GM12878 (cell line): ENCODE measurements at regions not wholly inside any gene's neighbourhood (a gene's known extent, or its start where the extent isn't known, plus 50 kb on each side); places are given as distances from the start of the nearest gene placed in this dataset.

Experiments used
- ATAC-seq: fragments of 200-7000 bp; cut with Tn5 transposase; 3 replicates; pipeline ENCODE4 v1.9.1; 2020; ENCODE audit warnings: mild to moderate bottlenecking, moderate library complexity
- BruUV-seq: library from RNA; stranded (reverse); fragments of 400-500 nt; replicated peaks from 2 replicates; lab custom pipeline; 2021; lab: Mats Ljungman, UMichigan
- CTCF ChIA-PET: fragments of 300-600 bp; sonication (Branson Sonifier 250); formaldehyde crosslinking; extraction: SDS; loops from one replicate; lab custom pipeline; 2021; ENCODE audit warnings: inconsistent platforms; lab: Yijun Ruan, JAX
- POLR2A ChIA-PET: fragments of 350-600 bp; formaldehyde crosslinking; extraction: SDS; loops from one replicate; lab custom pipeline; 2021; ENCODE audit warnings: inconsistent platforms; lab: Charles Lee
- RAD21 ChIA-PET: fragments of 300-600 bp; sonication (Branson Sonifier 250); formaldehyde crosslinking; loops from one replicate; lab custom pipeline; 2023; ENCODE audit warnings: antibody characterized with exemption; ENCODE audit not compliant: unreplicated experiment; lab: Charles Lee
- SMC1A ChIA-PET: fragments of 300-600 bp; sonication (Branson Sonifier 250); formaldehyde crosslinking; loops from one replicate; lab custom pipeline; 2023; ENCODE audit not compliant: unreplicated experiment, uncharacterized antibody; lab: Charles Lee
- DNase-seq: peaks from one replicate; pipeline ENCODE4 v3.0.0-alpha.2; 2011; ENCODE audit warnings: low read depth, low spot score
- FAIRE-seq: peaks from 3 replicates; lab custom pipeline; 2011; peaks lifted over from hg19 to GRCh38; lab: Jason Lieb, UNC
- H2AFZ ChIP-seq: 2 replicates; pipeline ENCODE4 v1.6.0; 2011; ENCODE audit warnings: low read depth, low read length, control low read depth; ENCODE audit not compliant: control insufficient read depth
- H3K27ac ChIP-seq: 2 replicates; pipeline ENCODE4 v1.5.1; 2011; ENCODE audit warnings: control low read depth; ENCODE audit not compliant: control insufficient read depth, insufficient read depth
- H3K27me3 ChIP-seq, 2 experiments: replicated peaks in 1 of 2; 2 replicates each; pipeline versions ENCODE4 v1.6.0 to v1.6.1; 2011; ENCODE audit warnings: low read length in 1 of 2; ENCODE audit not compliant: control insufficient read depth in 2 of 2, insufficient read depth in 2 of 2
- H3K36me3 ChIP-seq, 2 experiments: 2 replicates each; pipeline ENCODE4 v1.5.1; 2011; ENCODE audit warnings: low read length in 1 of 2; ENCODE audit not compliant: control insufficient read depth in 2 of 2, insufficient read depth in 2 of 2
- H3K4me1 ChIP-seq: 2 replicates; pipeline ENCODE4 v1.6.1; 2011; ENCODE audit warnings: mild to moderate bottlenecking, low read length, moderate library complexity, mixed read lengths; ENCODE audit not compliant: control insufficient read depth, insufficient read depth
- H3K4me2 ChIP-seq: 2 replicates; pipeline ENCODE4 v1.6.0; 2011; ENCODE audit warnings: control low read depth; ENCODE audit not compliant: control insufficient read depth, insufficient read depth
- H3K4me3 ChIP-seq: fragments of 200-600 bp; sonication (generic); 2 replicates; pipeline ENCODE4 v1.5.1; 2016
- H3K79me2 ChIP-seq: 2 replicates; pipeline ENCODE4 v1.6.0; 2011; ENCODE audit warnings: low read length; ENCODE audit not compliant: control insufficient read depth, insufficient read depth
- H3K9ac ChIP-seq: 2 replicates; pipeline ENCODE4 v1.8.0; 2011; ENCODE audit warnings: low read length, control low read depth, mixed read lengths; ENCODE audit not compliant: control insufficient read depth, insufficient read depth
- H3K9me3 ChIP-seq: replicated peaks from 3 replicates; pipeline ENCODE4 v1.5.1; 2011; ENCODE audit warnings: mild to moderate bottlenecking, low read length; ENCODE audit not compliant: control insufficient read depth, insufficient read depth
- H4K20me1 ChIP-seq: 2 replicates; pipeline ENCODE4 v1.6.0; 2011; ENCODE audit not compliant: control insufficient read depth, insufficient read depth
- CBX3 ChIP-seq: fragments of 200-600 bp; sonication (generic); IDR thresholded peaks from 2 replicates; pipeline ENCODE4 v1.6.1; 2016; ENCODE audit warnings: low read depth, borderline replicate concordance
- CHD2 ChIP-seq: IDR thresholded peaks from 2 replicates; pipeline ENCODE4 v1.6.1; 2011; ENCODE audit warnings: low read depth, low read length, improper control_type of control experiment, borderline replicate concordance
- PML ChIP-seq: IDR thresholded peaks from 2 replicates; pipeline ENCODE4 v1.6.1; 2012; ENCODE audit warnings: low read length, inconsistent platforms
- SKIL ChIP-seq: fragments of 450-650 bp; IDR thresholded peaks from 2 replicates; pipeline ENCODE4 v1.6.1; 2017; ENCODE audit warnings: mild to moderate bottlenecking, low read depth, inconsistent platforms; ENCODE audit not compliant: poor library complexity, severe bottlenecking
- ZNF207 ChIP-seq: fragments of 450-650 bp; IDR thresholded peaks from 2 replicates; pipeline ENCODE4 v1.6.1; 2014; ENCODE audit warnings: antibody characterized with exemption, mild to moderate bottlenecking, borderline replicate concordance
- WGBS: methylation state at CpG from one replicate; pipeline ENCODE4 v1.1.6; 2016; ENCODE audit warnings: low lambda C conversion rate; ENCODE audit not compliant: insufficient replicate concordance, insufficient coverage; ENCODE audit errors: missing lambda C conversion rate; 5-methylcytosine and 5-hydroxymethylcytosine counted together
- in situ Hi-C: fragments of 300-500 bp; cut with MboI; formaldehyde crosslinking; loops from 9 replicates; pipeline ENCODE4 v1.14.3; 2018; ENCODE audit warnings: mixed read lengths
- intact Hi-C: fragments of 100-400 bp; cut with micrococcal nuclease; formaldehyde crosslinking; loops from one replicate; pipeline ENCODE4 v1.14.2; 2022; ENCODE audit not compliant: unreplicated experiment
- TF ChIP-seq, protein P1 (sequence below): fragments of 450-650 bp; IDR thresholded peaks from 2 replicates; pipeline ENCODE4 v1.6.1; 2016; ENCODE audit warnings: mild to moderate bottlenecking, moderate library complexity, borderline replicate concordance

GRCh38 chr1:228921481-228921880 is 186.2 kb downstream of the RHOU start:
- no peak overlapping the region for H3K4me2 ChIP-seq
- TF ChIP-seq PML: no peak
- TF ChIP-seq CHD2: no peak
- no peak for TF ChIP-seq ZNF207
- TF ChIP-seq, all 136 proteins: peak for 0
- POLR2A ChIA-PET: no interaction called here
- BruUV-seq: no TSS peak
- H3K9me3 ChIP-seq: no peaks in the 10 kb centered on the region
- SMC1A ChIA-PET: no interaction called here
- no peak overlapping the region for H3K9ac ChIP-seq
- FAIRE-seq: no peak
- DNase-seq: no peak
- no peaks in the 10 kb centered on the region for H3K36me3 ChIP-seq
- RAD21 ChIA-PET: interaction anchor here (1.4 kb wide), 1 partner anchor 90 kb away, joined by 3 read pairs; no protein-coding TSS in a partner anchor
- WGBS: 33% methylated on average over 7 of the region's 7 CpGs
- H3K79me2 ChIP-seq: no peaks in the 10 kb centered on the region
- H3K27me3 ChIP-seq: peaks cover 0 to 2% of the 10 kb centered on the region in 2 experiments; a peak in 1 of 4 replicates
- intact Hi-C loops (no loop called here), in situ Hi-C loops (no loop called here)
- H2AFZ ChIP-seq: no peak overlapping the region
- no peak for ATAC-seq
- CTCF ChIA-PET: no interaction called here
- no peaks in the 10 kb centered on the region for H3K4me1 ChIP-seq
- no peak overlapping the region for H3K27ac ChIP-seq
- H4K20me1 ChIP-seq: no peaks in the 10 kb centered on the region
- H3K4me3 ChIP-seq: no peak overlapping the region

- WGBS: 22% methylated on average over 5 of the region's 5 CpGs
- ChIA-PET SMC1A (no interaction called here), POLR2A (interaction anchor here (0.6 kb wide), 1 partner anchor 91 kb away, joined by 4 read pairs; no protein-coding TSS in a partner anchor), CTCF (no interaction called here), RAD21 (no interaction called here)
- Histone ChIP-seq H3K4me3 (no peak overlapping the region), H3K4me1 (no peaks in the 10 kb centered on the region), H3K9me3 (no peaks in the 10 kb centered on the region), H3K36me3 (no peaks in the 10 kb centered on the region), H3K79me2 (no peaks in the 10 kb centered on the region), H3K9ac (no peak overlapping the region), H3K4me2 (no peak overlapping the region), H2AFZ (no peak overlapping the region), H3K27me3 (peaks cover 0 to 2% of the 10 kb centered on the region in 2 experiments; a peak in 1 of 4 replicates), H4K20me1 (no peaks in the 10 kb centered on the region), H3K27ac (no peak overlapping the region)
- no peak for DNase-seq
- ATAC-seq: no peak
- in situ Hi-C loops (no loop called here), intact Hi-C loops (no loop called here)
- no TSS peak for BruUV-seq
- no peak for FAIRE-seq
- no peak for TF ChIP-seq CBX3
- TF ChIP-seq, protein P1, sequence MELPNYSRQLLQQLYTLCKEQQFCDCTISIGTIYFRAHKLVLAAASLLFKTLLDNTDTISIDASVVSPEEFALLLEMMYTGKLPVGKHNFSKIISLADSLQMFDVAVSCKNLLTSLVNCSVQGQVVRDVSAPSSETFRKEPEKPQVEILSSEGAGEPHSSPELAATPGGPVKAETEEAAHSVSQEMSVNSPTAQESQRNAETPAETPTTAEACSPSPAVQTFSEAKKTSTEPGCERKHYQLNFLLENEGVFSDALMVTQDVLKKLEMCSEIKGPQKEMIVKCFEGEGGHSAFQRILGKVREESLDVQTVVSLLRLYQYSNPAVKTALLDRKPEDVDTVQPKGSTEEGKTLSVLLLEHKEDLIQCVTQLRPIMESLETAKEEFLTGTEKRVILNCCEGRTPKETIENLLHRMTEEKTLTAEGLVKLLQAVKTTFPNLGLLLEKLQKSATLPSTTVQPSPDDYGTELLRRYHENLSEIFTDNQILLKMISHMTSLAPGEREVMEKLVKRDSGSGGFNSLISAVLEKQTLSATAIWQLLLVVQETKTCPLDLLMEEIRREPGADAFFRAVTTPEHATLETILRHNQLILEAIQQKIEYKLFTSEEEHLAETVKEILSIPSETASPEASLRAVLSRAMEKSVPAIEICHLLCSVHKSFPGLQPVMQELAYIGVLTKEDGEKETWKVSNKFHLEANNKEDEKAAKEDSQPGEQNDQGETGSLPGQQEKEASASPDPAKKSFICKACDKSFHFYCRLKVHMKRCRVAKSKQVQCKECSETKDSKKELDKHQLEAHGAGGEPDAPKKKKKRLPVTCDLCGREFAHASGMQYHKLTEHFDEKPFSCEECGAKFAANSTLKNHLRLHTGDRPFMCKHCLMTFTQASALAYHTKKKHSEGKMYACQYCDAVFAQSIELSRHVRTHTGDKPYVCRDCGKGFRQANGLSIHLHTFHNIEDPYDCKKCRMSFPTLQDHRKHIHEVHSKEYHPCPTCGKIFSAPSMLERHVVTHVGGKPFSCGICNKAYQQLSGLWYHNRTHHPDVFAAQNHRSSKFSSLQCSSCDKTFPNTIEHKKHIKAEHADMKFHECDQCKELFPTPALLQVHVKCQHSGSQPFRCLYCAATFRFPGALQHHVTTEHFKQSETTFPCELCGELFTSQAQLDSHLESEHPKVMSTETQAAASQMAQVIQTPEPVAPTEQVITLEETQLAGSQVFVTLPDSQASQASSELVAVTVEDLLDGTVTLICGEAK: no peak
- TF ChIP-seq SKIL: no peak
Observed at GRCh38 chr1:228922722-228923376, 187.6 kb downstream of the RHOU start.
